ENCODE measurements at regions not wholly inside any gene's neighbourhood (a gene's known extent, or its start where the extent isn't known, plus 50 kb on each side); places are given as distances from the start of the nearest gene placed in this dataset.
A peak's percentile ranks its signal among the peaks of the same experiment; 100 is the strongest.

DNA sequence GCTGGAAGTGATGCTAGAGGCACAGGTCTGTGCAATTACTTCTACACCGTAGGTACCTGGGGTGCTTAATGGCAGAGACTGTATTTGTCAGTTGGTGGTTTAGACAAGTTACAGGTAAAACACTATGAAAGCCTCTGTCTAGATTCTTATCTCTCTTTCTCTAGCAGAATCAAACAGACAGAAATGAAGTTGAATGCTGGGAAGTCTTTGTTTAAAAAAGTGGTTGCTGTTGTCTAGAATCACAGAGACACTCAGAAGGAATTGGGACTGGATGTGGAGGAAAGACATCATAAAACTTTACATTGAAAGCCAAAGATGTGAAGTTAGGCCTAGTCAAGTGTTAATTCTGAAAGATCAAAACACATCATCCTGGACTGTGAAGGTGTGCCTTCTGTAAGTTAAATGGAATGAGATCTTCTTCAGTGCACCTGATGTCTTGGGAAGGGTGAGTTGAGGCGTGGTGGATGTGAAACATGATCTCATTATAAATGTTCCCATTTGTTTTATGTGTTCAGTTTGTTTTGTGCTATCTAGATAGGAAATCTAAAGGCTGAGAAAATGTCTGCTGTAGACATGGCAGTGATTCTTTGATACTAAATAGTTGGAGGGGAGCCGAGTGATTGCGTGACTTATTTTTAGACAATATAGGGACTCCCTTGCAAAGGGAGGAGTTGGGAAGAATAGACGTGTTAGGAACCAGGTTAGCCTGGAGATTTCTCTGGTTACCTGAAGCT, 290.2 kb downstream of the SOX4 start:
- no peak overlapping the region for H3K4me3 ChIP-seq (ENCODE audit: low read length)
- DNase-seq (peak in 1 of 2 donors; percentile 11), ATAC-seq (no peak)
- Mint-ChIP-seq H3K4me3 (no peak overlapping the region), H3K9me3 (no peaks in the 10 kb centered on the region), H3K36me3 (no peaks in the 10 kb centered on the region), H3K4me1 (no peaks in the 10 kb centered on the region), H3K27me3 (ENCODE audit: low read depth in 2 of 2) (peaks cover 0 to 3% of the 10 kb centered on the region in 2 donors), H3K27ac (no peak overlapping the region)
- H3K27me3 ChIP-seq (ENCODE audit: control insufficient read depth, insufficient read depth, low read length): no peaks in the 10 kb centered on the region
- H3K27ac ChIP-seq (ENCODE audit: low read length): no peak overlapping the region
- WGBS (ENCODE audit: insufficient coverage): 69% methylated on average over 5 of the region's 5 CpGs
- no peaks in the 10 kb centered on the region for H3K4me1 ChIP-seq (ENCODE audit: control insufficient read depth, insufficient read depth, low read length)
- H3K9me3 ChIP-seq (ENCODE audit: control insufficient read depth, insufficient read depth, low read length): no peaks in the 10 kb centered on the region
- no peaks in the 10 kb centered on the region for H3K36me3 ChIP-seq (ENCODE audit: control insufficient read depth, insufficient read depth, low read length)
- intact Hi-C loops (cut with micrococcal nuclease): no loop called here
- TF ChIP-seq CTCF (IDR thresholded peaks at IDR 0.05): no peak

DNA sequence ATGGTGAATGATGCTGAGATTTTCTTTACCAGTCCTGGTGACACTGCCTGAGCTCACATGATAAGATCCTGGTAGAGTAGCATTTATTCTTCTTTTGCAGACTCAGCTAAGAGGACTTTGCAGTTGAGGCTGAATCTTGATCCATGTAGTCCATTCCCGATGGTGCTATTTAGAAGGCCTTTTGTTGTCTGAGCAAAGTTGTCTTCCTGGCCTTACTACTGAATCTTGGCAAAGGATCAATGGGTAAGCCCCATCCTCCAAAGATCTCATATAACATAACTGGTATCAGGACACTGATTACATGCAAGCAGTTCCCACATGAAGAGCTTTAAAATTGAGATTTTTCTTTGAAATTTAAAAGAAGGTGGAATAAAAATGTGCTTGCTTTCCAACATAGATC, 291.6 kb downstream of the SOX4 start:
- no peaks in the 10 kb centered on the region for H3K4me1 Mint-ChIP-seq
- no peaks in the 10 kb centered on the region for H3K9me3 Mint-ChIP-seq
- Histone ChIP-seq H3K4me3 (ENCODE audit: low read length) (no peak overlapping the region), H3K4me1 (ENCODE audit: control insufficient read depth, insufficient read depth, low read length) (no peaks in the 10 kb centered on the region), H3K27me3 (ENCODE audit: control insufficient read depth, insufficient read depth, low read length) (no peaks in the 10 kb centered on the region), H3K27ac (ENCODE audit: low read length) (no peak overlapping the region), H3K9me3 (ENCODE audit: control insufficient read depth, insufficient read depth, low read length) (no peaks in the 10 kb centered on the region), H3K36me3 (ENCODE audit: control insufficient read depth, insufficient read depth, low read length) (no peaks in the 10 kb centered on the region)
- WGBS (ENCODE audit: insufficient coverage): 94% methylated on average over 1 of the region's 1 CpG
- intact Hi-C loops (cut with micrococcal nuclease): no loop called here
- H3K36me3 Mint-ChIP-seq: no peaks in the 10 kb centered on the region
- DNase-seq (no peak), ATAC-seq (no peak)
- TF ChIP-seq CTCF (IDR thresholded peaks at IDR 0.05): no peak
- no peak overlapping the region for H3K4me3 Mint-ChIP-seq
- H3K27me3 Mint-ChIP-seq (ENCODE audit: low read depth in 2 of 2): peaks cover 0 to 3% of the 10 kb centered on the region in 2 donors
- no peak overlapping the region for H3K27ac Mint-ChIP-seq

GRCh38 chr6:21885532-21886114, 292.1 kb downstream of the SOX4 start:
- Histone ChIP-seq H3K27ac (ENCODE audit: low read length) (no peak overlapping the region), H3K36me3 (ENCODE audit: control insufficient read depth, insufficient read depth, low read length) (no peaks in the 10 kb centered on the region), H3K27me3 (ENCODE audit: control insufficient read depth, insufficient read depth, low read length) (no peaks in the 10 kb centered on the region), H3K4me1 (ENCODE audit: control insufficient read depth, insufficient read depth, low read length) (no peaks in the 10 kb centered on the region), H3K4me3 (ENCODE audit: low read length) (no peak overlapping the region), H3K9me3 (ENCODE audit: control insufficient read depth, insufficient read depth, low read length) (no peaks in the 10 kb centered on the region)
- ATAC-seq: no peak
- intact Hi-C loops (cut with micrococcal nuclease): no loop called here
- Mint-ChIP-seq H3K4me3 (no peak overlapping the region), H3K9me3 (no peaks in the 10 kb centered on the region), H3K36me3 (no peaks in the 10 kb centered on the region), H3K27ac (no peak overlapping the region), H3K27me3 (ENCODE audit: low read depth in 2 of 2) (no peaks in the 10 kb centered on the region), H3K4me1 (no peaks in the 10 kb centered on the region)
- no peak for TF ChIP-seq CTCF (IDR thresholded peaks at IDR 0.05)
- DNase-seq: no peak
- WGBS (ENCODE audit: insufficient coverage): 91% methylated on average over 7 of the region's 7 CpGs
